NCI-H460 (cell line): ENCODE measurements at regions not wholly inside any gene's neighbourhood (a gene's known extent, or its start where the extent isn't known, plus 50 kb on each side); places are given as distances from the start of the nearest gene placed in this dataset.

Experiments used
- DNase-seq: peaks from one replicate; pipeline ENCODE4 v3.0.0-alpha.2; 2016; ENCODE audit warnings: low read depth; ENCODE audit errors: extremely low read depth

DNA sequence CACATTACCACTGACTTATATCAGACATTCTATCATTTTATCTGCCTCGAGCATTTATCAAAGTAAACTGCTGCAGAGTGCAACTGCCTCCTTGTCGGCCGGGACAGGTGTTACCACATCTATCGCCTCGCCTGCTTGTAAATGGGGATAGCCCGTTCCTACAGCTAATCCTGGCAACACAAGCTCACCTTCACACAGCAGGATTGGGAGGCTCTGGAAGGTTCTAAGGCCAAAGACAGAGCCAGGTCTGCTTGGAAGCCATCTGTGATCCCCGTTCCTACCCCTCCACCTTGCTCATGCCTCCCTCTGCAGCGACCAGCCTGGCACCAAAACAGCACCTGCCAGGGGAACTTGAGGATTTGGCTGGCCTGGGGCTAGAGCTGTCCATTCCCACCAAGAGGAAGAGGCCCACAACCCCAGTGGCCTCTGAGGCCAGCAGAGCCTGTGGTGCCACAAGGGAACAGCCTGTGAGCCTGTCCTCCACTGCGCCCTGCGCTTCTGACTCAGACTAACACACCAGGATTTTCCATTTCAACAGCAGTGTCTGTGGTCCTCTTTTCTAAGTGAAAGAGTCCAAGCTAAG is 114.8 kb upstream of the DIO3 start:
- DNase-seq: no peak

DNA sequence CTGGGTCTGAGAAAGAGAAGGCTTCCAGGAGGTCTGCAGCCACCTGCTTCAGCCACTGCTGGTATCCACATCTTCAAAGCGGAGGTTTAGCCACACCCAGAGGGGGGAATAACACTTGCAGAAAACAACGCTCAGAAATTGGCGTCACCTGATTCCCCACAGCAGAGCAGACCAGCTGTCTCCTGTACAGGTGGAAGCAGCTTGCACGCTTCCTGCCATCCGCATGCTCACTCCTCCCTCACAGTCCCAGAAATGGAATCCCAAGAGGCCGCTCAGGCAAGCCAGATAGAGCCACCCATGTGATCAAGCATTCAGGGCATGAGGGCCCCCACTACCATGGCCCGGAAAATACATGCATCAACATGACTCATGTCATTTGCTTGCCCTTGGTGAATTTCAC is 112.2 kb upstream of the DIO3 start:
- no peak for DNase-seq

DNA sequence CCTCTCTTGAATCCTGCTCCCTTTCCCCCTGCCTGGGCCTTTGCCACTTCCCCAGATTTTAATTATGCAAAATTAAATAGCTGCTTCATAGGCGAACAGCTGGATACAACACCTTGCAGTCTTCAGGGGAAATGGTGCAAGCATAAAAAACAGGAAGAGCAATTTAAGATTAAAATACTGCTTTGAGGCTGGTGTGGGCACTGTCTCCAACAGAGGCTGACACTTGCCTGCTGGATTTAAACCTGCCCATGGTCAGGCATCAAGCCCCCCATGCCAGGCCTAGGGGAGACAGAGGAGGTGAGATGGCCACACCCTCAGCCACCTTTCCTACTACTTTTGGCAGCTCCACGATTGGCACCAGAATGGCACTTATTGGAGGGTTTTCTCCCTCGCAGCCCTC is 110.1 kb upstream of the DIO3 start:
- DNase-seq: no peak

DNA sequence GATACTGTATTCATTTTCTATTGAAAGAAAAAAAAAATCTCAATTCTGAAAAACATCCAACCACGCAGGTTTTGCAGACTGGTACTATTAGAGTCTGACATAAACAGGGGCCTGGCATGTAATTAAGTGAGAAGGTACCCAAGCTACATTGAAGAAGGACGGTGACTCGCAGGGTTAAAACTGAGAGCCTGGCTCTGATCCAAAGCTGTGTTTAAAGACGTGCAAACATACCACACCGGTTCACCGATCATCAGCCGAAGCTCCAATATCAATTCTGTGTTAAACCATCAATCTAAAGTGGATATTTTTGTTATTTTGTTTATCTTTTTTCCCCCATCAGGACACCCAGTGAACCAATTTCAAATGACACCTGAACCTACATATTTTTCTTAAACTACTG is 108.1 kb upstream of the DIO3 start:
- DNase-seq: no peak

DNA sequence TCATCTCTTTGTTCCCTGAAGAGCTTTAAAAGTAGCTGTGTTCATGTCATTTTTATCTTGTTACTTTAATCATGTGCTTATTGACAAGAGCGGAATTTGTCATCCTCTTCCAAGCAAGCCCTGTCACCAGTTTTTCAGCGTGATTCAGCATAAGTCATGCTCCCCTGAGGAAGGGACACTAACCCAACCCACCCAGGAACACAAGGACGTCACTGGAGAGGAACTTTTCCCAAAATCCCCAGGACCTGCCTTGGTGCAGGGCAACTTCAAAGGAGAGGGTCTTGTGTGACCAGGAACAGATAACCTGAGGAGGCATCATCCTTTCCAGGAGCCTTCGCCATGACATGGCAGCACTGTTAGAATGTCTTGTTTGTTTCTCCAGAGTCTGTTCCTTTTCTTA is 107.1 kb upstream of the DIO3 start:
- DNase-seq: no peak

DNA sequence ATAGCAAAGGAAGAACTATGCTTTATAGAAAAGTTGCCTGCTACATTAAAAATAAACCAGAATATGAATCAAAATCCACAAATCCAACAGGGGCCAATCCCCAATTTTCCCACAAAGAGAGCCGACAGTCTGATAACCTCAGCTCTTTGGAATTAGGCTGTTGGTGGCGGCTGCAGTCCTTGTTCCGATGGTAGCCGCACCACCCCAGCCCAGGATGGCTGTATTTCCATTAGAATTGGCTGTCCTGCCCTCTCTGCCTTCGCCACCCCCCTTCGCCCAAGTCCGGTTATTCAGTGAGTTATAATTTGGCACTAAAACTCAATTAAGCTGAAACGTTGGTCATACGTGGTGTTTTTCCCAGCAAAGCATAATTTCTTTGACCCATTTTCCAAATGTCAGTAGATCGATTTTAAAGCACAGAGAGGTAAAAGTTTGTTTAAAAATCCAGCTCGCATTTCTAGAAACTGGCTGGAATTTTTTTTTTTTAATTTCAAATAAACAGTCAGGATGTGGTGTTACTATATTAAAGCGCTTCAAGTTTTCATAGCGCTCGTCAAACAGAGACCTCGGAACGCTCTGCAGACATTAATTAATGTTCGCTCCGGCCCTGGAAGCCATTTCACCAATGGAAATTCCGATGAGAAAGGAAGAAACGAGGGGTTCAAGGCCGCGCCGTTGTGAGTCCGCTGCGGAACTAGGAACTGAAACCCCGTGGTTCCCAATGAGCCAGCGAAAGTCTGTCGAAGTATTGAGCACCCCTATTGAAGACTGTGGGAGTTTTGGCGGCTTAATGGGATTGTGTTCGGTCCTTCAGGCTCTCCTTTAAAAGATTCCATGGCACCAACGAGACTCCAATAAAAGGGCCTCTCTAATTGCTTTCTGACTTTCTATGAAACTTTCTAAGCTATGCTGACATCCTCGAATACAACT is 104.8 kb upstream of the DIO3 start:
- DNase-seq: no peak

DNA sequence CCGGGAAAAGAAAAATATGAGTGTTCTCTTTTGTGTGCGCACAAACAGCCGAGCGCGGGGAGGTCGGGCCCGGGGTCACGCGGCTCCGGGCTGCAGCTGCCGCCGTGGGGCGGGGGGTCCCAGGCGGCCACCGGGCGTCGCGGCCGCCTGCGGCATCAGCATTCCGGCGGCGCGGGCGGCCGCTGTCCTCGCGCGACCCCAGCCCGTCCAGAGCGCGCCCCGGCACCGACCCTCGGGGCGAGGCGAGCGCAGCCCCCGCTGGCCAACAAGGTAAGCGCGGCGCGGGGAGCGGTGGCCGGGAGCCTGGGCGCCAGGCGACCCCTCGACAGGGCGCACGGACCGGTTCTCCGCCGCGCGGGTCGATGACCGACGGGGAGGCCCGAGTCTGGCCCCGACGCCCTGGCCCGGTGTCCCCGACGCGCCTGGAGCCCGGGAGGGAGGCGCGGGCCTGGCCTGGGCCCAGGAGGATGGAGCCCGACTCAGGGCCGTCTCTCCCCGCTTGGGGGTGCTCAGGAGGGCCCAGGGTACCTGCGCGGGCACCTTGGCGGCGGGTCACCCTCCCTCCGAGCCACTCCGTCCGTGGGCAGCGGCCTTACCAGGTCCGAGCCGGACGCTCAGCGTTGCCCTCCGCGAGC is 103.9 kb upstream of the DIO3 start:
- DNase-seq: no peak

DNA sequence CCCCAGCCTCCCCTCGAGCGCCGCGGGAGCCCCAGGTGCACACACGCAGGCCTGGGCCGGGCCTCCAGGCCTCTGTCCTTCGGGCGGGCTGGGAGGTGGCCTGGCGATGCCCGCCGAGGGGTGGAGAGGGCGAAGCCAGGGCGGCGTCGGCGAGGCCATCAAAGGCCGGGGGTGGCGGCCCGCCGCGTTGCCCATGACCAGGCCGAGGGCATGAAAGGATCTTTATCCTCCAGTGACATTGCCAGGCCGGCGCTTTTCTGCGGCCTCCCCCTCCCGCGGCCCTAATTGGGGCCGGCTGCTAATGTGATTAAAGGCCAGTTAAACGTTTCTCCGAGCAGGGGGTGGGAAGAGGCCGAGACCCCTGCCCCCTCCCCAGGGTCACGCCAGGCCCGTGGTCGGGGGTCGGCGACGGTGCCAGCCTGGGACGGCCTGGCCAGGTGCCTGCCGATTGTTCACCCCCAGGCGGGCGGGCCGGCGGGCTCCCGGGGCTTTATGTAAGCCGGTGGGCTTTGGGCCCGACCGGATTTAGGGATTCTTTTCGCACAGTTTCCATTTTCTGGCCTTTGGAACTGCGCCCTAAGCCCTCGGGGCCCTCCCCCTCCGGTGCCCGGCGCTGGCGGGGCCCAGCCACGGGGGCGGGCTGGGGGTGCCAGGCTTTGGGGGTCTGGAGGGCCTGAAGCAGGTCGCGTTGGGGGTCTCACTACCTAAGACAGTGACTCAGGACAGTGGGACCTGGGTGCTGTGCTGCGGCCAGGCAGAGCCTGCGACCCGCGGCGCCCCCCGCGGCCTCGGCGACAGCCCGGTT is 103.2 kb upstream of the DIO3 start:
- DNase-seq: no peak

DNA sequence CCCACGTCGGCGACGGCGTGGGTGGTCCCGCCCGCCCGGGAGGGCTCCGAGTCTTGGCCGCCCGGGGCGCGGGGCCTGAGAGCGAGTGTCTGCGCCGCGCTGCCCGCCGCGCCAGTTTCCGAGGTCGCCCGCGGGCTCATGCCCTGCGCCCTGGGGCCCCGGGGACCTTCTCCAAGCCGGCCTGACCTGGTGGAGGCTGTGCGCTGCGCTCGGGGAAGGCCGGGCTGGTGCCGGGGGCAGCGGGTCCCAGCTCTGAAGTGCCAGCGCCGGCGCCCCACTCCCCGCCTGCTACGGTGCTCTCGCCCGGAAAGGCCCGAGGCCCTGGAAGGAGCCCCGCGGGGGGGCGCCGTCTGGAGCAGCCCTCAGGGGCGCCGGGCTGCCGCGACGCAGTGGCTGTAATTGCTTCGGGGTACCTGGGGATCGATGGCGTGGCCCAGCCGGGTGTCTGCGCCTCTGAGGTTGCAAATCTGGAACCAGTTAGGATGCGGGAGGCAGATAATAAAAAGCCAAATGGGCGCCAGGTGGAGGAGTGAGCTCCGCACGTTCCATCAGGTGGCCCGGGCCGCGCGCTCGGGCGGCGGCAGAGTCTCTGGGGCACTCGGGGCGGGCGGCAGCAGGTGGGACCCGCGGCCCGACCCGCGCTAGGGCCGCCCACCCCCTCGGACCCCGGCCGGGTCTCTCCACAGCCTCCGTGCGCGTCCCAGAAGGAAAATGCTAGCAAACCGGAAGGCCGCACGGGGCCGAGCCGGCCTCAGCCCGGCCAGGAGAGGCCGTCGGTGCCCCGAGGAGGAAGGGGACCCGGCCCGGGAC is 102.3 kb upstream of the DIO3 start:
- DNase-seq: no peak

DNA sequence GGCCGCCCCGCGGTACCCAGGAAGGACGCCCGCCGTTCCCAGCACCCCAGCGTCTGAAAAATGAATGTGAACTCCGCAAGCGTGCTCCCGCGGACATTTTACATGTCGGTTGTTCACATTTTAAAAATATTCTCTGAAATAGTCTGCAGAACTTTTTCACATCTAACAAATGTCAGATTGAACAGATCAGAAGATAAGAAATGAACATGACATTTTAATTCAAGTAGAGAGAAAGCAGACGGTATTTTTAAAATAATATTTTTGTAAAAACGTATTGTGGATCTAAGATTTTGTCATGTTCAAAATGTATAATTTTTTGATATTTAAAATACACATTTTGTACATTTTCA is 101.8 kb upstream of the DIO3 start:
- no peak for DNase-seq

DNA sequence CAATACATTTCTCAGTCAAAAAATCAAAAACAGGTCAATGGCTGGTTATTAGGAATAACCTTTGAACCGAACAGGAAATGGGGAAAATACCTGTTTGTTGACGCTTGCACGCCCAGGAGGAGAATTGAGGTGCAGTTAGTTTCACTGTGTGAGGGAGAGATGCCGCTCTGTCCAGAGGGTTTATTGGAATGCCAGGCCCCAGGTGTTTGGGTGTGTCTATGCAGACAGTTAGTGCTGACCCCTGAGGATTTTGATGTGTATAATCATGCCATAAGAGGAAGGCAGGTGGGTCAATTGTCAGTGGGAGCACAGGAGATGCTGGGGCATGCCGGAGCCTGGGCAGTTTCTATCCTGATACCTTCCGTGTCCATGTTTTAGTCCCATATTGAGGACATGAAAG is 100.8 kb upstream of the DIO3 start:
- no peak for DNase-seq

DNA sequence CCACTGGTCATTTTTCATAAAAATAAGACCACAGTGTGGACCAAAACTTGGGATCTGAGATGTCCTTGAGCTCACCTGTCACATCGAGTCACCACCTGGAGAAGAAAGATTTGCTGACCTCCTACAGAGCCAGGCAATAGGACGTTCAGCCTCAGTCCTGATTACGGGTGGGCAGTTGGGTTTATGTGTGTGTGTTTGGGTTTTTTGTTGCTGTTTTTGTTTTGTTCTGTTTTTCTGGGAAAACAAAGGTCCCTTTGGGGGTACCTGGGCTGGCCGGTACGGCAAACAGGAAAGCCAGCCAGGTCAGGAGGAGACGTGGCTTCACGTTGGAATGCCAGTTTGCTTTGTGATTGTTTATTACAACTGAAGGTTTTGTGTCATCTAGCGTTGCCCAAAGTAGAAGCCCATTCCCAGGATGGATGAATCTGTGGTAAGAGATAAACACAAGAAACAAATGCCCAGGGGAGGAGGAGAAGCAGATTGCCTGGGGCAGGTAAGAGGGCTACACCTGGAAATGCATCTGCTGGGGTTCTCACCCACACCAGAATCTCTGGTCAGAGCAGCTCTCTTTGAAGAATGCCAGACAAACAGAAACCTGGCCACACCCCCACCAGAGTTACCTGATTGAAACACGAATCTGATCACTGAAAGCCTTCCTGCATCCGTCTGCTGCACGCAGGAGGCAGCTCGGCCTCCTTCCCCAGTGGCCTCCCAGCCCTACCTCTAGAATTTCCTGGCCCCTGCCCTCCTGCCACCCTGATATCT is 100.1 kb upstream of the DIO3 start:
- DNase-seq: no peak

DNA sequence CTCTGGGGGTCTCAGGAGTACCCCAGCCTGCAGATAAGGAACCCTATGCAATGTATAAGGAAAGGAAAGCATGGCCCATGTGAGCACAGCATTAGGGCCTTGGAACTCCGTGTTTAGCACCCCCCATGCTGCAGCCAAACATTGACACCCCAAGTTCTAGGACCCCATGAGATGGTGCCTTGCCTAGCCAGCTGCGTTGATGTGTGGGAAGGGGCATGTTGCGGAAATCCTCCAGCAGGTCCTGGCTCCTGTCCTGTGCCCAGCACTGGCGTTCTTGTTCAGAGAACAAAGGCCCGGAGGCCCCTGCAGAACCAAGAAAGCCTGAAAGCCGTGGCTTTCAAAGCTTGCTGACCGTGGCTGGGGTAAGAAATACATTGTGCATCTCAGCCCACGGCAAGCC is 99.4 kb upstream of the DIO3 start:
- DNase-seq: no peak

DNA sequence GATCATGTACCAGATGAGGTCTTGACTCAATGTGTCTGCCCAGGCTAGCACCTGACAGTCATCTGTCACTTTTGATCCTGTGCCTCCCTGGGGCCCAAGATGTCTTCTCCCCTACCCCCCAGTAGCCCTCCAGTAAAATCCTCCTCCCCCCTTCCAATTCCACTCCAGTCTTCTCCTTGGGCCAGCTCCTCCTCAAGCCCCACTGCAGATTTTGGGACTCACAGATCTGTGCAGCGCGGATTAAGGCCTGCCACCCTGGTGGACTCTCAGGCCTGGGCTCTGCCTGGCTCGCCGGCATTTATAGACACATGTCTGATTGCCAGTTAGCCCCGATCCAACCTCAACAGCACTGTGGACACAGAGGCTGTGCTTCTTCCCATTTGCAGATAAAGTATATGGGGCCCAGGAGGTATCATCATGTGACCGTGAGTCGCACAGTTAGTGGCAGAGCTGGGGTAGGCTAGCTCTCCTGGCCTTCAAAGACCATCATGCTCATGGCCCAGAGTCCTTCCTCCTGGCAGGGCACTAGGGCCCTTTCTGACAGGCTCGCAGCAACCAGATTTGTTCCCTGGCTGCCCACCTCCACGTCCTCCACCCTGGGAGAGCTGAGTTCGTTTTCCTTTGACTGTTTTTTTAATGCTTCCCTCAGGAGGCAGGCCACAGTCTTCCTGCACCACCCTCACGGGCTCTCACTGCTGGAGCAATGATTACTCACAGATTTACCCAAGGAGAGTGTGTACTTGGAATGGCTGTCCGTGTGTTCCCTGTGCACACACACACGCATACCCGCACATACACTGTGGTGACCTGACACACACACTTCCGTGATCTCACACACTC is 98.3 kb upstream of the DIO3 start:
- no peak for DNase-seq

DNA sequence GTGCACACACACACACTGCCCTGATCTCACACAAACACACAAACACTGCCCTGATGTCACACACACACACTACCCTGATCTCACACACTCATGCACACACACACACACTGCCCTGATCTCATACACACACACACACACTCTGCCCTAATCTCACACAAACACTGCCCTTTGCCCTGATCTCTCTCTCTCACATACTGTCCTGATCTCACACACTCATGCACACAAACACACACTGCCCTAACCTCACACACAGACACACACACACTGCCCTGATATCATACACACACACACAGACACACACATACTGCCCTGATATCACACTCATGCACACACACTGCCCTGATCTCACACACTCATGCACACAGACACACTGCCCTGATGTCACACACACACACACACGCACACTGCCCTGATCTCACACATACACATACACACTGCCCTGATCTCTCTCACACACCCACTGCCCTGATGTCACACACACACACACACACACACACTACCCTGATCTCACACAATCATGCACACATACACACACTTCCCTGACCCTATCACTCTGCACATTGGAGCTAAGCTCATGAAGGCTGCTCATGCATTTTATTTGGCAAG is 97.6 kb upstream of the DIO3 start:
- no peak for DNase-seq

DNA sequence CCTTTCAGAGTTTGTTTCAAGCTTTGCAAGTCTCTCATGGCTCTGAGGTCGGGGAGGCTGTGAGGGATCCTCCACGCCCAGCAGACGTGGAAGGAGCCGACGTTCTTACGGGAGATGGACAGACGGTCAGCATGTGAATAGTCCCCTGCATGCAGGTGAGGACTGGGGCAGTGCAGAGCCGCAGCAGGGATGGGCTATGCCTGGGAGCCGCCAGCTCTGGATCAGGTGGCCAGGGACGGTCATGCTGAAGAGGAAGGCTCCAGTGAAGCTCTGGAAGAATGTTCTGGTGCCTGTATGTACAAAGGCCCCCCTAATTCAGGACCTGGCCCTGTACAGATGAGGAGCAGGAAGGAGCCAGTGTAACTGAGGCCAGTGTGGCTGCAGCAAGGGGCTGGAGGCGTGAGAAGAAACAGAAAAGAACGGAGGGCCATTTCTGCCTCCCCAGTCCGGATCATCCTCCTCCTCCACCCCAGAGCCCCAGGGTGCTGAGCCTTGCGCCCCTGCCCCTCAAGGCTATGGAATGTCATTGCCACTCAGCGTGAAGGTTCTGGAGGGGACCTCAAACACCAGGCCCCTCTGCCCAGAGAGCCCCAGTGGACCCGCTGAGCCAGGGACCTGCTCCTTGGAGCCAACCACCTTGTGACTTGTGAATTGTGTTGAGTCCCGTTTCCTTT is 96.8 kb upstream of the DIO3 start:
- no peak for DNase-seq

DNA sequence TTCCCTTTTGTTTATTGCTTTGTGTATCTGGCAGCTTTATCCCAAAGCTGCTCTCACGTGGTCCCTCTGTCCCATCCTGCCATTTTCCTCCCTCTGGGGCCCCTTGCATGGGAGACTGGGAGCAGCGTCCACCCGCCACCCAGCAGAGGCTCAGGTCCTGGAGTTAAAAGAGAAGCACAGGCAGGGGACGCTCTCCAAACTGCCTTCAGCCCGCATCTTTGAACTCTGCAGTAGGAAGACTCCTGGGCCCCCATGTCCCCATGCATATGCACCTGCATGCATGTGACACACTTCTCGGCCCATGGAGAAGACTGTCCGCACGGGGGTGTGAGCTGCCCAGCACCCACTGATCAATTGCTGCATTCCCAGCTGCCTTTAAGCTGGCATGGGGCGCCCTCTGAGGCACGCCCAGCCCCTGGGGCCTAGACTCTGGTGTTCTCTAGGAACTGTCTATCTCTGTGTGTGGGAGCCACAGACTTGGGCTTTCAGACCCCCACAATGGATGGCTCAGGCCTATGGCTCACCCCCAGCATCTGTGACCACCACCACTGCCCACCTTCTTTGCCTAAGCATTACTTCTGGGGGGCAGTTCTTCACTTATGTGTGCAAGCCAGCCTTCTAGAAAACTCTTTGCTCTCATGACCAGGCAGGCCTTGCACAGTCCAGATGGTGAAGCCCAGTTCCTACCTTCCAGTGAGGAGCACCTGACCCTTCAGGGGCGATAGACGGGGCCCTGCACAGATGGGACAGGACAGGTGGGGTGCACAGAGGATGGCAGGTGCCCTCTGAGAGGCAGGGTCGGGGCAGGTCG is 96.1 kb upstream of the DIO3 start:
- DNase-seq: no peak
